Neural cell (in vitro differentiated cells): ENCODE measurements at regions not wholly inside any gene's neighbourhood (a gene's known extent, or its start where the extent isn't known, plus 50 kb on each side); places are given as distances from the start of the nearest gene placed in this dataset.

Experiments used
- H2AFZ ChIP-seq: fragments of 200-600, 300-800 bp; sonication (generic), shearing (Covaris generic); 2 replicates; pipeline ENCODE4 v1.6.0; 2014; ENCODE audit warnings: low read depth, mild to moderate bottlenecking, antibody characterized with exemption, low read length, moderate library complexity
- H3F3A ChIP-seq: fragments of 200-600 bp; shearing (Covaris generic); 2 replicates; pipeline ENCODE4 v1.6.1; 2016; ENCODE audit warnings: mild to moderate bottlenecking, moderate library complexity, mixed read lengths, antibody characterized with exemption, low read length; ENCODE audit not compliant: insufficient read depth, poor library complexity, severe bottlenecking
- H3K27ac ChIP-seq: fragments of 200-600, 300-800 bp; sonication (generic), shearing (Covaris generic); 2 replicates; pipeline ENCODE4 v1.5.1; 2014; ENCODE audit warnings: mild to moderate bottlenecking, low read length, moderate library complexity
- H3K27me3 ChIP-seq: fragments of 300-800, 200-600 bp; sonication (generic), shearing (Covaris generic); 2 replicates; pipeline ENCODE4 v1.6.0; 2014; ENCODE audit warnings: mild to moderate bottlenecking, low read depth, low read length, moderate library complexity; ENCODE audit not compliant: insufficient read depth
- H3K36me3 ChIP-seq: fragments of 300-800, 200-600 bp; sonication (generic), shearing (Covaris generic); 2 replicates; pipeline ENCODE4 v1.5.1; 2014; ENCODE audit warnings: mild to moderate bottlenecking, antibody characterized with exemption, low read length, moderate library complexity; ENCODE audit not compliant: insufficient read depth
- H3K4me2 ChIP-seq: fragments of 300-800, 200-600 bp; sonication (generic), shearing (Covaris generic); 2 replicates; pipeline ENCODE4 v1.6.0; 2014; ENCODE audit warnings: mild to moderate bottlenecking, low read length
- H3K4me3 ChIP-seq: fragments of 300-800, 200-600 bp; sonication (generic), shearing (Covaris generic); 2 replicates; pipeline ENCODE4 v1.5.1; 2014; ENCODE audit warnings: mild to moderate bottlenecking, low read length, moderate library complexity
- H3K79me2 ChIP-seq: fragments of 200-600 bp; shearing (Covaris generic); replicated peaks from 2 replicates; pipeline ENCODE4 v1.6.0; 2014; ENCODE audit warnings: mild to moderate bottlenecking, low read length, moderate library complexity; ENCODE audit not compliant: insufficient read depth
- H3K9ac ChIP-seq: fragments of 300-800, 200-600 bp; sonication (generic), shearing (Covaris generic); 2 replicates; pipeline ENCODE4 v1.6.1; 2016; ENCODE audit warnings: mild to moderate bottlenecking, low read length, mixed read lengths
- H3K9me2 ChIP-seq: fragments of 200-600 bp; shearing (Covaris generic); 2 replicates; pipeline ENCODE4 v1.6.1; 2016; ENCODE audit warnings: mild to moderate bottlenecking, low read length, mixed read lengths; ENCODE audit not compliant: insufficient read depth
- H3K9me3 ChIP-seq: fragments of 200-600, 300-800 bp; sonication (generic), shearing (Covaris generic); 2 replicates; pipeline ENCODE4 v1.6.1; 2016; ENCODE audit warnings: mild to moderate bottlenecking, mixed run types, low read length, moderate library complexity, mixed read lengths
- H4K20me1 ChIP-seq: fragments of 200-600 bp; shearing (Covaris generic); 2 replicates; pipeline ENCODE4 v1.6.1; 2016; ENCODE audit warnings: mild to moderate bottlenecking, mixed run types; ENCODE audit not compliant: insufficient read depth
- EP300 ChIP-seq: fragments of 450-650 bp; conservative IDR thresholded peaks from 2 replicates; pipeline ENCODE4 v1.6.1; 2014; ENCODE audit warnings: antibody characterized with exemption, mild to moderate bottlenecking, moderate library complexity; ENCODE audit not compliant: poor library complexity, severe bottlenecking
- EZH2 ChIP-seq: fragments of 200-600, 300-800 bp; shearing (Covaris generic), sonication (generic); IDR thresholded peaks from 2 replicates; pipeline ENCODE4 v1.6.1; 2014; ENCODE audit warnings: antibody characterized with exemption, low read length, borderline replicate concordance, mild to moderate bottlenecking; ENCODE audit not compliant: insufficient read depth, poor library complexity, severe bottlenecking
- MXI1 ChIP-seq: fragments of 450-650 bp; conservative IDR thresholded peaks from 2 replicates; pipeline ENCODE4 v1.6.1; 2014; ENCODE audit warnings: antibody characterized with exemption, mild to moderate bottlenecking; ENCODE audit not compliant: poor library complexity, severe bottlenecking
- POLR2AphosphoS5 ChIP-seq: IDR thresholded peaks from 2 replicates; pipeline ENCODE4 v1.6.1; 2012
- RAD21 ChIP-seq: fragments of 450-650 bp; conservative IDR thresholded peaks from 2 replicates; pipeline ENCODE4 v1.6.1; 2014; ENCODE audit warnings: antibody characterized with exemption, mild to moderate bottlenecking, moderate library complexity
- REST ChIP-seq: IDR thresholded peaks from 2 replicates; pipeline ENCODE4 v1.6.1; 2012; ENCODE audit warnings: borderline replicate concordance
- SMC3 ChIP-seq: fragments of 450-650 bp; conservative IDR thresholded peaks from 2 replicates; pipeline ENCODE4 v1.6.1; 2014; ENCODE audit warnings: antibody characterized with exemption, mild to moderate bottlenecking, moderate library complexity; ENCODE audit not compliant: poor library complexity
- TAF1 ChIP-seq: IDR thresholded peaks from 2 replicates; pipeline ENCODE4 v1.6.1; 2012; ENCODE audit warnings: low read depth
- TF ChIP-seq, protein P1 (sequence below): fragments of 450-650 bp; IDR thresholded peaks from 2 replicates; pipeline ENCODE4 v1.5.1; 2014; ENCODE audit warnings: antibody characterized with exemption, mild to moderate bottlenecking, moderate library complexity; ENCODE audit not compliant: poor library complexity, severe bottlenecking

GRCh38 chr2:204339212-204339715 is 206.0 kb upstream of the PARD3B start:
- H4K20me1 ChIP-seq: no peaks in the 10 kb centered on the region
- H3K36me3 ChIP-seq: no peaks in the 10 kb centered on the region
- no peak for TF ChIP-seq MXI1
- no peak for TF ChIP-seq POLR2AphosphoS5
- TF ChIP-seq, protein P1, sequence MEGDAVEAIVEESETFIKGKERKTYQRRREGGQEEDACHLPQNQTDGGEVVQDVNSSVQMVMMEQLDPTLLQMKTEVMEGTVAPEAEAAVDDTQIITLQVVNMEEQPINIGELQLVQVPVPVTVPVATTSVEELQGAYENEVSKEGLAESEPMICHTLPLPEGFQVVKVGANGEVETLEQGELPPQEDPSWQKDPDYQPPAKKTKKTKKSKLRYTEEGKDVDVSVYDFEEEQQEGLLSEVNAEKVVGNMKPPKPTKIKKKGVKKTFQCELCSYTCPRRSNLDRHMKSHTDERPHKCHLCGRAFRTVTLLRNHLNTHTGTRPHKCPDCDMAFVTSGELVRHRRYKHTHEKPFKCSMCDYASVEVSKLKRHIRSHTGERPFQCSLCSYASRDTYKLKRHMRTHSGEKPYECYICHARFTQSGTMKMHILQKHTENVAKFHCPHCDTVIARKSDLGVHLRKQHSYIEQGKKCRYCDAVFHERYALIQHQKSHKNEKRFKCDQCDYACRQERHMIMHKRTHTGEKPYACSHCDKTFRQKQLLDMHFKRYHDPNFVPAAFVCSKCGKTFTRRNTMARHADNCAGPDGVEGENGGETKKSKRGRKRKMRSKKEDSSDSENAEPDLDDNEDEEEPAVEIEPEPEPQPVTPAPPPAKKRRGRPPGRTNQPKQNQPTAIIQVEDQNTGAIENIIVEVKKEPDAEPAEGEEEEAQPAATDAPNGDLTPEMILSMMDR: no peak
- TF ChIP-seq TAF1: no peak
- TF ChIP-seq EP300: no peak
- TF ChIP-seq EZH2: no peak
- no peak for TF ChIP-seq RAD21
- TF ChIP-seq SMC3: no peak
- TF ChIP-seq REST: no peak
- no peaks in the 10 kb centered on the region for H3K79me2 ChIP-seq
- no peak overlapping the region for H3K4me2 ChIP-seq
- no peak overlapping the region for H2AFZ ChIP-seq
- H3K27me3 ChIP-seq: no peaks in the 10 kb centered on the region
- no peak overlapping the region for H3K4me3 ChIP-seq
- no peaks in the 10 kb centered on the region for H3K9me3 ChIP-seq
- H3K27ac ChIP-seq: no peak overlapping the region
- H3F3A ChIP-seq: no peaks in the 10 kb centered on the region
- H3K9ac ChIP-seq: no peak overlapping the region
- H3K9me2 ChIP-seq: no peaks in the 10 kb centered on the region

DNA sequence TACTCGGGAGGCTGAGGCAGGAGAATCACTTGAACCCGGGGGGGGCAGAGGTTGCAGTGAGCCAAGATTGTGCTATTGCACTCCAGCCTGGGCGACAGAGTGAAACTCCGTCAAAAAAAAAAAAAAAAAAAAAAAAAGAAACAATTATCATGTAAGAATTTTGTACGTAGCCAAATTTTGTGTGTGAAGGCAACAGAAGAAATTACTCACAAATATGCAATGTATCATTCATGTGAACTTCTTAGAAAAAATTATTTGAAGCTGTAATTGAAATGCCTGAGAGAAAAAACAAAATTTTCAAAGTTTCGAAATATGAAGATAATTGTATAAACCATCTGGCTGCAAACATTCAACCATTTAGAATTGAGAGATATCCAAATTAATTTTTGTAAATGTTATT is 204.8 kb upstream of the PARD3B start:
- Histone ChIP-seq H3K9ac (no peak overlapping the region), H3K9me3 (no peaks in the 10 kb centered on the region), H3K9me2 (no peaks in the 10 kb centered on the region), H3K4me2 (no peak overlapping the region), H3K27me3 (no peaks in the 10 kb centered on the region), H2AFZ (no peak overlapping the region), H4K20me1 (no peaks in the 10 kb centered on the region), H3F3A (no peaks in the 10 kb centered on the region), H3K79me2 (no peaks in the 10 kb centered on the region), H3K27ac (no peak overlapping the region), H3K36me3 (no peaks in the 10 kb centered on the region), H3K4me3 (no peak overlapping the region)
- TF ChIP-seq TAF1 (no peak), SMC3 (no peak), EP300 (no peak), EZH2 (no peak), RAD21 (no peak), MXI1 (no peak), POLR2AphosphoS5 (no peak), REST (no peak)
- TF ChIP-seq, protein P1: no peak
